ENCODE measurements at regions not wholly inside any gene's neighbourhood (a gene's known extent, or its start where the extent isn't known, plus 50 kb on each side); places are given as distances from the start of the nearest gene placed in this dataset.
A peak's percentile ranks its signal among the peaks of the same experiment; 100 is the strongest.

- H3K27ac ChIP-seq (ENCODE audit: low read depth in 1 of 3, low read length in 2 of 3) = no peak overlapping the region
- WGBS, 3 donors = 85 to 91% (median 88%) methylated on average over 2 of the region's 2 CpGs
- no peaks in the 10 kb centered on the region for H3K27me3 ChIP-seq (ENCODE audit: control insufficient read depth in 3 of 3, insufficient read depth in 3 of 3, low read length in 3 of 3)
- H3K4me3 ChIP-seq (ENCODE audit: low read depth in 1 of 3, low read length in 3 of 3) = no peak overlapping the region
- no peak for FAIRE-seq
- peaks cover 0 to 4% of the 10 kb centered on the region in 2 donors for H3K9me3 ChIP-seq (ENCODE audit: control insufficient read depth in 2 of 2, insufficient read depth in 1 of 2, low read depth in 1 of 2, low read length in 1 of 2)
- DNase-seq = no peak
- H3K4me1 ChIP-seq (ENCODE audit: control insufficient read depth in 3 of 3, insufficient read depth in 2 of 3, low read depth in 1 of 3, low read length in 2 of 3) = no peaks in the 10 kb centered on the region
- no peaks in the 10 kb centered on the region for H3K36me3 ChIP-seq (ENCODE audit: control insufficient read depth in 3 of 3, insufficient read depth in 2 of 3, low read depth in 1 of 3, low read length in 3 of 3)
These were observed 747.8 kb upstream of the KLHL1 start for GRCh38 chr13:70856025-70856424.

- H3K27ac ChIP-seq (ENCODE audit: low read depth in 1 of 3, low read length in 2 of 3) = no peak overlapping the region
- no peaks in the 10 kb centered on the region for H3K9me3 ChIP-seq (ENCODE audit: control insufficient read depth in 2 of 2, insufficient read depth in 1 of 2, low read depth in 1 of 2, low read length in 1 of 2)
- no peaks in the 10 kb centered on the region for H3K36me3 ChIP-seq (ENCODE audit: control insufficient read depth in 3 of 3, insufficient read depth in 2 of 3, low read depth in 1 of 3, low read length in 3 of 3)
- WGBS, 3 donors = 41 to 67% (median 47%) methylated on average over 4 of the region's 4 CpGs
- no peaks in the 10 kb centered on the region for H3K27me3 ChIP-seq (ENCODE audit: control insufficient read depth in 3 of 3, insufficient read depth in 3 of 3, low read length in 3 of 3)
- DNase-seq = no peak
- H3K4me3 ChIP-seq (ENCODE audit: low read depth in 1 of 3, low read length in 3 of 3) = no peak overlapping the region
- H3K4me1 ChIP-seq (ENCODE audit: control insufficient read depth in 3 of 3, insufficient read depth in 2 of 3, low read depth in 1 of 3, low read length in 2 of 3) = no peaks in the 10 kb centered on the region
- FAIRE-seq = no peak
These were observed 741.0 kb upstream of the KLHL1 start for GRCh38 chr13:70849222-70849621.

- no peaks in the 10 kb centered on the region for H3K36me3 ChIP-seq (ENCODE audit: control insufficient read depth in 3 of 3, insufficient read depth in 2 of 3, low read depth in 1 of 3, low read length in 3 of 3)
- H3K4me3 ChIP-seq (ENCODE audit: low read depth in 1 of 3, low read length in 3 of 3) = no peak overlapping the region
- no peaks in the 10 kb centered on the region for H3K9me3 ChIP-seq (ENCODE audit: control insufficient read depth in 2 of 2, insufficient read depth in 1 of 2, low read depth in 1 of 2, low read length in 1 of 2)
- FAIRE-seq = no peak
- no peaks in the 10 kb centered on the region for H3K4me1 ChIP-seq (ENCODE audit: control insufficient read depth in 3 of 3, insufficient read depth in 2 of 3, low read depth in 1 of 3, low read length in 2 of 3)
- peak in 1 of 2 donors; percentile 2 for DNase-seq
- H3K27ac ChIP-seq (ENCODE audit: low read depth in 1 of 3, low read length in 2 of 3) = no peak overlapping the region
- no peaks in the 10 kb centered on the region for H3K27me3 ChIP-seq (ENCODE audit: control insufficient read depth in 3 of 3, insufficient read depth in 3 of 3, low read length in 3 of 3)
- 52 to 80% (median 62%) methylated on average over 7 of the region's 7 CpGs for WGBS, 3 donors
These were observed 736.3 kb upstream of the KLHL1 start for GRCh38 chr13:70844391-70845108.

- no peak for DNase-seq
These were observed 733.9 kb upstream of the KLHL1 start for GRCh38 chr13:70842062-70842644.

GRCh38 chr13:70841240-70842061 lies 733.2 kb upstream of the KLHL1 start:
- WGBS, 3 donors = 75 to 83% (median 82%) methylated on average over 12 of the region's 12 CpGs
- Histone ChIP-seq H3K9me3 (ENCODE audit: control insufficient read depth in 2 of 2, insufficient read depth in 1 of 2, low read depth in 1 of 2, low read length in 1 of 2) (no peaks in the 10 kb centered on the region), H3K4me1 (ENCODE audit: control insufficient read depth in 3 of 3, insufficient read depth in 2 of 3, low read depth in 1 of 3, low read length in 2 of 3) (no peaks in the 10 kb centered on the region), H3K4me3 (ENCODE audit: low read depth in 1 of 3, low read length in 3 of 3) (no peak overlapping the region), H3K36me3 (ENCODE audit: control insufficient read depth in 3 of 3, insufficient read depth in 2 of 3, low read depth in 1 of 3, low read length in 3 of 3) (no peaks in the 10 kb centered on the region), H3K27ac (ENCODE audit: low read depth in 1 of 3, low read length in 2 of 3) (no peak overlapping the region), H3K27me3 (ENCODE audit: control insufficient read depth in 3 of 3, insufficient read depth in 3 of 3, low read length in 3 of 3) (no peaks in the 10 kb centered on the region)
- no peak for DNase-seq
- no peak for FAIRE-seq

More at GRCh38 chr13:70842062-70842644, 733.9 kb upstream of the KLHL1 start:
- Histone ChIP-seq H3K4me1 (ENCODE audit: control insufficient read depth in 3 of 3, insufficient read depth in 2 of 3, low read depth in 1 of 3, low read length in 2 of 3) (no peaks in the 10 kb centered on the region), H3K9me3 (ENCODE audit: control insufficient read depth in 2 of 2, insufficient read depth in 1 of 2, low read depth in 1 of 2, low read length in 1 of 2) (no peaks in the 10 kb centered on the region), H3K4me3 (ENCODE audit: low read depth in 1 of 3, low read length in 3 of 3) (no peak overlapping the region), H3K36me3 (ENCODE audit: control insufficient read depth in 3 of 3, insufficient read depth in 2 of 3, low read depth in 1 of 3, low read length in 3 of 3) (no peaks in the 10 kb centered on the region), H3K27ac (ENCODE audit: low read depth in 1 of 3, low read length in 2 of 3) (no peak overlapping the region), H3K27me3 (ENCODE audit: control insufficient read depth in 3 of 3, insufficient read depth in 3 of 3, low read length in 3 of 3) (no peaks in the 10 kb centered on the region)
- 82 to 89% (median 85%) methylated on average over 5 of the region's 5 CpGs for WGBS, 3 donors
- no peak for FAIRE-seq

GRCh38 chr13:70835371-70835770 lies 727.1 kb upstream of the KLHL1 start:
- Histone ChIP-seq H3K27ac (ENCODE audit: low read depth in 1 of 3, low read length in 2 of 3) (no peak overlapping the region), H3K9me3 (ENCODE audit: control insufficient read depth in 2 of 2, insufficient read depth in 1 of 2, low read depth in 1 of 2, low read length in 1 of 2) (no peaks in the 10 kb centered on the region), H3K36me3 (ENCODE audit: control insufficient read depth in 3 of 3, insufficient read depth in 2 of 3, low read depth in 1 of 3, low read length in 3 of 3) (no peaks in the 10 kb centered on the region), H3K27me3 (ENCODE audit: control insufficient read depth in 3 of 3, insufficient read depth in 3 of 3, low read length in 3 of 3) (no peaks in the 10 kb centered on the region), H3K4me1 (ENCODE audit: control insufficient read depth in 3 of 3, insufficient read depth in 2 of 3, low read depth in 1 of 3, low read length in 2 of 3) (no peaks in the 10 kb centered on the region), H3K4me3 (ENCODE audit: low read depth in 1 of 3, low read length in 3 of 3) (no peak overlapping the region)
- no peak for DNase-seq
- FAIRE-seq = peak; percentile 47
- 75 to 98% (median 92%) methylated on average over 1 of the region's 1 CpG for WGBS, 3 donors

- H3K4me1 ChIP-seq (ENCODE audit: control insufficient read depth in 3 of 3, insufficient read depth in 2 of 3, low read depth in 1 of 3, low read length in 2 of 3) = no peaks in the 10 kb centered on the region
- H3K27ac ChIP-seq (ENCODE audit: low read depth in 1 of 3, low read length in 2 of 3) = no peak overlapping the region
- FAIRE-seq (no peak), DNase-seq (no peak)
- no peak overlapping the region for H3K4me3 ChIP-seq (ENCODE audit: low read depth in 1 of 3, low read length in 3 of 3)
- H3K9me3 ChIP-seq (ENCODE audit: control insufficient read depth in 2 of 2, insufficient read depth in 1 of 2, low read depth in 1 of 2, low read length in 1 of 2) = no peaks in the 10 kb centered on the region
- H3K36me3 ChIP-seq (ENCODE audit: control insufficient read depth in 3 of 3, insufficient read depth in 2 of 3, low read depth in 1 of 3, low read length in 3 of 3) = no peaks in the 10 kb centered on the region
- no peaks in the 10 kb centered on the region for H3K27me3 ChIP-seq (ENCODE audit: control insufficient read depth in 3 of 3, insufficient read depth in 3 of 3, low read length in 3 of 3)
- WGBS, 3 donors = 50 to 65% (median 61%) methylated on average over 4 of the region's 4 CpGs
These were observed 721.5 kb upstream of the KLHL1 start for GRCh38 chr13:70829748-70830147.

- H3K4me3 ChIP-seq (ENCODE audit: low read depth in 1 of 3, low read length in 3 of 3) = no peak overlapping the region
- H3K4me1 ChIP-seq (ENCODE audit: control insufficient read depth in 3 of 3, insufficient read depth in 2 of 3, low read depth in 1 of 3, low read length in 2 of 3) = no peaks in the 10 kb centered on the region
- no peak for FAIRE-seq
- H3K27ac ChIP-seq (ENCODE audit: low read depth in 1 of 3, low read length in 2 of 3) = no peak overlapping the region
- no peak for DNase-seq
- no peaks in the 10 kb centered on the region for H3K9me3 ChIP-seq (ENCODE audit: control insufficient read depth in 2 of 2, insufficient read depth in 1 of 2, low read depth in 1 of 2, low read length in 1 of 2)
- no peaks in the 10 kb centered on the region for H3K36me3 ChIP-seq (ENCODE audit: control insufficient read depth in 3 of 3, insufficient read depth in 2 of 3, low read depth in 1 of 3, low read length in 3 of 3)
- no peaks in the 10 kb centered on the region for H3K27me3 ChIP-seq (ENCODE audit: control insufficient read depth in 3 of 3, insufficient read depth in 3 of 3, low read length in 3 of 3)
- WGBS, 3 donors = 71 to 79% (median 71%) methylated on average over 2 of the region's 2 CpGs
These were observed 709.3 kb upstream of the KLHL1 start for GRCh38 chr13:70817576-70817975.
